AG04450 (cell line): ENCODE measurements at regions not wholly inside any gene's neighbourhood (a gene's known extent, or its start where the extent isn't known, plus 50 kb on each side); places are given as distances from the start of the nearest gene placed in this dataset.

Source experiments
- CTCF ChIA-PET: fragments of 300-600, 350-600 bp; formaldehyde crosslinking; extraction: SDS; loops from one replicate; lab custom pipeline; 2022; ENCODE audit warnings: antibody characterized with exemption, inconsistent platforms; lab: Charles Lee
- POLR2A ChIA-PET: fragments of 350-600 bp; formaldehyde crosslinking; extraction: SDS; loops from one replicate; lab custom pipeline; 2021; ENCODE audit warnings: antibody characterized with exemption, inconsistent platforms; lab: Yijun Ruan, JAX
- DNase-seq: peaks from one replicate; pipeline ENCODE4 v3.0.0-alpha.2; 2011; ENCODE audit warnings: low read depth, low spot score
- H3K27ac ChIP-seq: one replicate; pipeline ENCODE4 v1.5.1; 2012; ENCODE audit warnings: low read depth, low read length, control low read depth
- H3K27me3 ChIP-seq: one replicate; pipeline ENCODE4 v1.6.0; 2012; ENCODE audit warnings: low read length; ENCODE audit not compliant: control insufficient read depth, insufficient read depth
- H3K4me3 ChIP-seq: 2 replicates; pipeline ENCODE4 v1.5.1; 2011; ENCODE audit warnings: mild to moderate bottlenecking, low read depth, low read length, control low read depth
- H3K9me3 ChIP-seq: 2 replicates; pipeline ENCODE4 v1.5.1; 2012; ENCODE audit warnings: low read length; ENCODE audit not compliant: control insufficient read depth, insufficient read depth
- TF ChIP-seq, protein P1 (sequence below): IDR thresholded peaks from 2 replicates; pipeline ENCODE4 v1.5.1; 2011; ENCODE audit warnings: low read depth, low read length, control low read depth, inconsistent platforms

GRCh38 chr2:9772999-9773902 lies 70.0 kb upstream of the TAF1B start:
- TF ChIP-seq, protein P1, sequence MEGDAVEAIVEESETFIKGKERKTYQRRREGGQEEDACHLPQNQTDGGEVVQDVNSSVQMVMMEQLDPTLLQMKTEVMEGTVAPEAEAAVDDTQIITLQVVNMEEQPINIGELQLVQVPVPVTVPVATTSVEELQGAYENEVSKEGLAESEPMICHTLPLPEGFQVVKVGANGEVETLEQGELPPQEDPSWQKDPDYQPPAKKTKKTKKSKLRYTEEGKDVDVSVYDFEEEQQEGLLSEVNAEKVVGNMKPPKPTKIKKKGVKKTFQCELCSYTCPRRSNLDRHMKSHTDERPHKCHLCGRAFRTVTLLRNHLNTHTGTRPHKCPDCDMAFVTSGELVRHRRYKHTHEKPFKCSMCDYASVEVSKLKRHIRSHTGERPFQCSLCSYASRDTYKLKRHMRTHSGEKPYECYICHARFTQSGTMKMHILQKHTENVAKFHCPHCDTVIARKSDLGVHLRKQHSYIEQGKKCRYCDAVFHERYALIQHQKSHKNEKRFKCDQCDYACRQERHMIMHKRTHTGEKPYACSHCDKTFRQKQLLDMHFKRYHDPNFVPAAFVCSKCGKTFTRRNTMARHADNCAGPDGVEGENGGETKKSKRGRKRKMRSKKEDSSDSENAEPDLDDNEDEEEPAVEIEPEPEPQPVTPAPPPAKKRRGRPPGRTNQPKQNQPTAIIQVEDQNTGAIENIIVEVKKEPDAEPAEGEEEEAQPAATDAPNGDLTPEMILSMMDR: no peak
- no peaks in the 10 kb centered on the region for H3K27me3 ChIP-seq
- no peak overlapping the region for H3K27ac ChIP-seq
- CTCF ChIA-PET: interaction anchor here (0.5 kb wide), 1 partner anchor 277 kb away, joined by 4 read pairs; no protein-coding TSS in a partner anchor
- DNase-seq: no peak
- H3K4me3 ChIP-seq: no peak overlapping the region
- POLR2A ChIA-PET: no interaction called here
- no peaks in the 10 kb centered on the region; the same call in 1 of the 2 replicates for H3K9me3 ChIP-seq

GRCh38 chr2:9773903-9774239 lies 69.4 kb upstream of the TAF1B start:
- POLR2A ChIA-PET: no interaction called here
- CTCF ChIA-PET: interaction anchor here (0.5 to 0.7 kb wide), 2 partner anchors 25 to 278 kb away, joined by 3 to 4 read pairs; no protein-coding TSS in a partner anchor
- Histone ChIP-seq H3K4me3 (no peak overlapping the region), H3K9me3 (no peaks in the 10 kb centered on the region; the same call in 1 of the 2 replicates), H3K27me3 (no peaks in the 10 kb centered on the region), H3K27ac (no peak overlapping the region)
- no peak for DNase-seq
- TF ChIP-seq, protein P1: no peak

DNA sequence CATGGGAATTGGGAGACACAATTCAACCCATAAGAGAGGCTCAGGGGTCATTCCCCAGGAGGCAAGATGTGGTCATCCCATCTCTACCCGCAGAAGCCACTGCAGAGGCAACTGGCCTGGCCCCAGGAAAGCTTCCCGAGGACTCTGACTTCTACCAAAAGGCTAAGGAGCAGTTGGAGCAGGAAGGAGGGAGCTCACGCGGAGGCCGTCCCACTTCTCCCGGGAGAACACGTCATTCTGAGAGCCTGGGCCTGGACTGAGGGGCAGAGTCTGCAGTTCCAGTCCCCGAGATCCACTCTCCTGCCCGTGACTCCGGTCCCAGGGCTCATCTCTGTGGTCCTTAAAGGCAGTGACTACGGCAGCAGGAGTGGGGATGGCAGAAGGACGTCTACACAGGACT lies 69.0 kb upstream of the TAF1B start:
- no peak overlapping the region for H3K4me3 ChIP-seq
- ChIA-PET POLR2A (no interaction called here), CTCF (interaction anchor here (0.5 to 0.7 kb wide), 3 partner anchors 25 to 278 kb away, joined by 3 to 4 read pairs (median 3); no protein-coding TSS in a partner anchor)
- TF ChIP-seq, protein P1: no peak
- H3K27ac ChIP-seq: no peak overlapping the region
- no peak for DNase-seq
- H3K27me3 ChIP-seq: no peaks in the 10 kb centered on the region
- no peaks in the 10 kb centered on the region; the same call in 1 of the 2 replicates for H3K9me3 ChIP-seq

DNA sequence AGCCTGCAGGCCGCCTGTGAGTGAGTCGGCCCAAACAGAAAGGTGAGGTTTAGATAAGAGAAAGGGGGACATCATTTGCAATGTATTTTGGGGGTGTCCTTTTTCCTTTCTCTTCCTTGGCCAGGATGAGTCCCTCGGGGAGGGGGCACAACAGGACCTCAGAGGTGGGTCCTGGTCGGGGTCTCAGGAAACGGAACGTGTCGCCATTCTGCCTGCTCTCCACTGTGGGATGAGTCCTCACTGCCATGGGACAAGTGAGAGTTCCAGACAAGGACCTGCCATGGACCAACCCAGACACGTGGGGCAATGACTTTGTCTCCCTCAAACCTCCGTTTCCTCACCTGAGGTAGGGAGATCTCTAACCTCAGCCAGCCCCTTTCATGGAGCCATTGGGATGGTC lies 67.9 kb upstream of the TAF1B start:
- Histone ChIP-seq H3K9me3 (no peaks in the 10 kb centered on the region; the same call in 1 of the 2 replicates), H3K27me3 (peaks cover 2% of the 10 kb centered on the region), H3K4me3 (no peak overlapping the region), H3K27ac (no peak overlapping the region)
- ChIA-PET CTCF (no interaction called here), POLR2A (no interaction called here)
- DNase-seq: no peak
- TF ChIP-seq, protein P1: no peak

GRCh38 chr2:9775999-9776712 lies 67.1 kb upstream of the TAF1B start:
- Histone ChIP-seq H3K27ac (no peak overlapping the region), H3K4me3 (no peak overlapping the region), H3K9me3 (no peaks in the 10 kb centered on the region; the same call in 1 of the 2 replicates), H3K27me3 (peaks cover 2% of the 10 kb centered on the region)
- POLR2A ChIA-PET: no interaction called here
- TF ChIP-seq, protein P1: no peak
- CTCF ChIA-PET: no interaction called here
- DNase-seq: no peak
